ENCODE measurements at regions not wholly inside any gene's neighbourhood (a gene's known extent, or its start where the extent isn't known, plus 50 kb on each side); places are given as distances from the start of the nearest gene placed in this dataset.
"Not testable (repeated sequence)": the region's sequence is repeated elsewhere in the genome, so short reads cannot be mapped to it uniquely, and the experiment has no call there.

DNA sequence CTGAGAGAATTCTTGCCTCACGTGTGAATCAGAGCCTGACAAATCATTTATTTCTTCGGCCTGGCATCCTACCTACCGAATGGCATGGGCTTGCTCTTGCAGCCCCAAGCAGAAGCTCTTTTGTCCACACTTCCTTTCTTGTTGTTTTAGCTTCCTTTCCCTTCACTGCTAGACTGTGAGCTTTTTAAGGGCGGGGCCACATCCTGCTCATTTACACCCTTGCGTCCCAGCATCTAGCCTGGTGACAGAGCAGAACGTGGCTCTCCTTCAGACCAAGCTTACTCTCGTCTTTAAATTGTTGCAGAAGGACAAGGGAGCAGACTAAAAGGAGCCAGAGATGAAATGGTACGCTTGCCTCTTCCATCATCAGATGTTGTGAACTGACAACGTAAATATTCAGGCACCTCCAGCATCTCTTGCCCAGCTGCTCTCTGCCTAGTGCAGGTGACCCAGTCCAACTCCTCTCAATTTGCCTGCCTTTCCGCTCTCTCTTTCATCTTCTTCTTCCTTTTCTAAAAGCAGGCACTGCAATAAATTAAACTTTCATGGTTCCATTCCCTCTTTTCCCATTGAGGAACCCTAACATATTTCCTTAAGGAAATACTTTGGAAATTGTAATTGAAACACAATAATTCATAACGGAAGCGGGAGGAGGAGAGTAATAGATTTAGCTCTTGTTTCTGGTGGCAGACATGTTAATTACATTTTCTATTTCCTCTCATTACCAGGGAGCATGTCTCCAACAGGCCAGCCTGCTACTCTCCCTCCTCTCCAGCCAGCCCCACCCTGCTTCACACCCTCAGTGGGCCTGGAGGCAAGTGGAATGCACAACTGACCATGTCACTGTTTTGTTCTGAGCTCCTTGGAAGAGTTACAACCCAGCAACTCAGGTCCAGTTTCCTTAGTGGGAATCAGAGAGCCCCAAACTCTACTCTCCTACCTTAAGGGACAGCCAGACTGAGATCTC, 228.1 kb upstream of the TRIB2 start:
- DNase-seq (ENCODE audit: low read depth): no peak
- TF ChIP-seq, protein P1, sequence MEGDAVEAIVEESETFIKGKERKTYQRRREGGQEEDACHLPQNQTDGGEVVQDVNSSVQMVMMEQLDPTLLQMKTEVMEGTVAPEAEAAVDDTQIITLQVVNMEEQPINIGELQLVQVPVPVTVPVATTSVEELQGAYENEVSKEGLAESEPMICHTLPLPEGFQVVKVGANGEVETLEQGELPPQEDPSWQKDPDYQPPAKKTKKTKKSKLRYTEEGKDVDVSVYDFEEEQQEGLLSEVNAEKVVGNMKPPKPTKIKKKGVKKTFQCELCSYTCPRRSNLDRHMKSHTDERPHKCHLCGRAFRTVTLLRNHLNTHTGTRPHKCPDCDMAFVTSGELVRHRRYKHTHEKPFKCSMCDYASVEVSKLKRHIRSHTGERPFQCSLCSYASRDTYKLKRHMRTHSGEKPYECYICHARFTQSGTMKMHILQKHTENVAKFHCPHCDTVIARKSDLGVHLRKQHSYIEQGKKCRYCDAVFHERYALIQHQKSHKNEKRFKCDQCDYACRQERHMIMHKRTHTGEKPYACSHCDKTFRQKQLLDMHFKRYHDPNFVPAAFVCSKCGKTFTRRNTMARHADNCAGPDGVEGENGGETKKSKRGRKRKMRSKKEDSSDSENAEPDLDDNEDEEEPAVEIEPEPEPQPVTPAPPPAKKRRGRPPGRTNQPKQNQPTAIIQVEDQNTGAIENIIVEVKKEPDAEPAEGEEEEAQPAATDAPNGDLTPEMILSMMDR (IDR thresholded peaks at IDR 0.05; ENCODE audit: control insufficient read depth, extremely low read depth, insufficient read depth): no peak
- no peak overlapping the region for H3K4me3 ChIP-seq (ENCODE audit: low read depth, low read length)

GRCh38 chr2:12490641-12491040, 226.1 kb upstream of the TRIB2 start:
- H3K4me3 ChIP-seq (ENCODE audit: low read depth, low read length): no peak overlapping the region
- TF ChIP-seq, protein P1 (IDR thresholded peaks at IDR 0.05; ENCODE audit: control insufficient read depth, extremely low read depth, insufficient read depth): no peak
- no peak for DNase-seq (ENCODE audit: low read depth)

- DNase-seq (ENCODE audit: low read depth); H3K4me3 ChIP-seq (ENCODE audit: low read depth, low read length): not testable (repeated sequence)
Measured at GRCh38 chr2:12492360-12492759, 224.4 kb upstream of the TRIB2 start.

- TF ChIP-seq, protein P1 (IDR thresholded peaks at IDR 0.05; ENCODE audit: control insufficient read depth, extremely low read depth, insufficient read depth): no peak
- DNase-seq (ENCODE audit: low read depth): no peak
- H3K4me3 ChIP-seq (ENCODE audit: low read depth, low read length): no peak overlapping the region
Measured at GRCh38 chr2:12493031-12493513, 223.7 kb upstream of the TRIB2 start.

GRCh38 chr2:12495247-12495868, 221.4 kb upstream of the TRIB2 start:
- TF ChIP-seq, protein P1 (IDR thresholded peaks at IDR 0.05; ENCODE audit: control insufficient read depth, extremely low read depth, insufficient read depth): no peak
- no peak for DNase-seq (ENCODE audit: low read depth)
- H3K4me3 ChIP-seq (ENCODE audit: low read depth, low read length): no peak overlapping the region

DNA sequence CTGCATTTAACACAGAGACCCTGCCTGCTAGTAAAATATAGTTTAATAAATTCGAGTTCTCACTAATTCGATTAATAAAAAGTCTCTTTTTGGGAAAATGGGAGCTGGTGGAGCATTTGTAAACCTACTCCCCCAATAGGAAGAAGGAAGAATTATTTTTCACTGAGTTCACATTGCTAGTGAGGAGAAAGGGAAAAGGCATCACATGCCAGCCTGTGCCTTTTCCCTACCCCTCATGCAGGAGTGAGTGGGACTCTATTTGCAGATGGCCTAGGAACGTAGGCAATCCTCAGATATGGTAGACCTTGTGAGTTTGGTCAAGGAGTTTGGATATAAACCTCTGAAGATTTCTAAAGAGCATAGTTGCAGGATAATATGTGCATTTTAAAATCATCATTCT, 218.4 kb upstream of the TRIB2 start:
- TF ChIP-seq, protein P1 (IDR thresholded peaks at IDR 0.05; ENCODE audit: control insufficient read depth, extremely low read depth, insufficient read depth): no peak
- no peak for DNase-seq (ENCODE audit: low read depth)
- H3K4me3 ChIP-seq (ENCODE audit: low read depth, low read length): no peak overlapping the region

GRCh38 chr2:12498704-12499103, 218.0 kb upstream of the TRIB2 start:
- TF ChIP-seq, protein P1 (IDR thresholded peaks at IDR 0.05; ENCODE audit: control insufficient read depth, extremely low read depth, insufficient read depth): no peak
- H3K4me3 ChIP-seq (ENCODE audit: low read depth, low read length): no peak overlapping the region
- DNase-seq (ENCODE audit: low read depth): no peak

Measured in LNCaP clone FGC (cell line).